Amniotic epithelial cell (primary cell): ENCODE measurements at regions not wholly inside any gene's neighbourhood (a gene's known extent, or its start where the extent isn't known, plus 50 kb on each side); places are given as distances from the start of the nearest gene placed in this dataset.
A peak's percentile ranks its signal among the peaks of the same experiment; 100 is the strongest.

ENCODE experiments used
- DNase-seq: peaks from one replicate; pipeline ENCODE4 v3.0.0-alpha.2; 2010; ENCODE audit warnings: low read depth

GRCh38 chr6:84462698-84463097 is 235.3 kb upstream of the CEP162 start:
- DNase-seq = peak; percentile 76

- DNase-seq = no peak
These were observed 234.0 kb upstream of the CEP162 start for GRCh38 chr6:84461461-84461860.

- peak; percentile 13 for DNase-seq
These were observed 233.0 kb upstream of the CEP162 start for GRCh38 chr6:84460491-84460890.

GRCh38 chr6:84459401-84459800 is 232.0 kb upstream of the CEP162 start:
- no peak for DNase-seq

GRCh38 chr6:84458271-84458670 is 230.8 kb upstream of the CEP162 start:
- DNase-seq = no peak

GRCh38 chr6:84457276-84457675 is 229.8 kb upstream of the CEP162 start:
- DNase-seq = no peak

GRCh38 chr6:84456803-84457202 is 229.4 kb upstream of the CEP162 start:
- DNase-seq = no peak

- DNase-seq = peak; percentile 38
These were observed 228.1 kb upstream of the CEP162 start for GRCh38 chr6:84455511-84456029.

GRCh38 chr6:84453499-84453898 is 226.1 kb upstream of the CEP162 start:
- no peak for DNase-seq

- DNase-seq = no peak
These were observed 222.6 kb upstream of the CEP162 start for GRCh38 chr6:84450018-84450417.

GRCh38 chr6:84449220-84449619 is 221.8 kb upstream of the CEP162 start:
- no peak for DNase-seq

- DNase-seq = no peak
These were observed 220.9 kb upstream of the CEP162 start for GRCh38 chr6:84448331-84448730.

GRCh38 chr6:84447651-84448050 is 220.2 kb upstream of the CEP162 start:
- no peak for DNase-seq

GRCh38 chr6:84445068-84445467 is 217.6 kb upstream of the CEP162 start:
- DNase-seq = no peak

GRCh38 chr6:84442208-84442607 is 214.8 kb upstream of the CEP162 start:
- no peak for DNase-seq

- peak; percentile 11 for DNase-seq
These were observed 214.0 kb upstream of the CEP162 start for GRCh38 chr6:84441456-84441855.

- DNase-seq = no peak
These were observed 207.1 kb upstream of the CEP162 start for GRCh38 chr6:84434550-84434949.

- DNase-seq = peak; percentile 96
These were observed 205.2 kb upstream of the CEP162 start for GRCh38 chr6:84432619-84433018.

GRCh38 chr6:84428300-84428907 is 201.0 kb upstream of the CEP162 start:
- DNase-seq = peak; percentile 54

GRCh38 chr6:84425971-84426705 is 198.7 kb upstream of the CEP162 start:
- no peak for DNase-seq

GRCh38 chr6:84424956-84425355 is 197.5 kb upstream of the CEP162 start:
- DNase-seq = no peak

GRCh38 chr6:84422380-84422968 is 195.0 kb upstream of the CEP162 start:
- peak; percentile 47 for DNase-seq

- DNase-seq = no peak
These were observed 193.6 kb upstream of the CEP162 start for GRCh38 chr6:84421031-84421430.
